ENCODE measurements at regions not wholly inside any gene's neighbourhood (a gene's known extent, or its start where the extent isn't known, plus 50 kb on each side); places are given as distances from the start of the nearest gene placed in this dataset.

- no peak for TF ChIP-seq JUN (IDR thresholded peaks at IDR 0.05; ENCODE audit: low read depth, low read length)
- TF ChIP-seq SRF (IDR thresholded peaks at IDR 0.05; ENCODE audit: low read depth, low read length), result no peak
- TF ChIP-seq SIN3A (conservative IDR thresholded peaks at IDR 0.05 in 1 of 2, IDR thresholded peaks at IDR 0.05 in 1 of 2; ENCODE audit: low read depth in 1 of 2, low read length in 2 of 2), result no peak
- no peak for TF ChIP-seq SUZ12 (IDR thresholded peaks at IDR 0.05; ENCODE audit: low read length)
- TF ChIP-seq CHD7 (IDR thresholded peaks at IDR 0.05; ENCODE audit: insufficient replicate concordance, low read length), result no peak
Observed at GRCh38 chr20:57876163-57876562, 166.3 kb upstream of the PMEPA1 start (continued).

Data from H1 (cell line).